Aorta (tissue), 5 donors: ENCODE measurements at regions not wholly inside any gene's neighbourhood (a gene's known extent, or its start where the extent isn't known, plus 50 kb on each side); places are given as distances from the start of the nearest gene placed in this dataset.

Source experiments
- ATAC-seq: fragments of 200-7000 bp; cut with Tn5 transposase; one replicate; pipeline ENCODE4 v1.9.1; 2022; ENCODE audit warnings: moderate library complexity; ENCODE audit not compliant: low FRiP score
- DNase-seq, 2 donors: peaks; one replicate each; pipeline ENCODE4 v3.0.0-alpha.2; 2020
- H3K27ac ChIP-seq, 2 donors: one replicate each; pipeline ENCODE4 v1.5.1; 2013; ENCODE audit warnings: low read length in 2 of 2, mild to moderate bottlenecking in 2 of 2, moderate library complexity in 2 of 2, control low read depth in 1 of 2, inconsistent platforms in 1 of 2, low read depth in 1 of 2
- H3K27me3 ChIP-seq, 2 donors: one replicate each; pipeline ENCODE4 v1.6.1; 2013; ENCODE audit warnings: control low read depth in 1 of 2, low read length in 1 of 2, mild to moderate bottlenecking in 1 of 2, moderate library complexity in 1 of 2; ENCODE audit not compliant: insufficient read depth in 2 of 2, control insufficient read depth in 1 of 2
- H3K36me3 ChIP-seq, 2 donors: one replicate each; pipeline ENCODE4 v1.6.1; 2013; ENCODE audit warnings: control low read depth in 1 of 2, low read length in 1 of 2, mild to moderate bottlenecking in 1 of 2; ENCODE audit not compliant: insufficient read depth in 2 of 2, control insufficient read depth in 1 of 2
- H3K4me1 ChIP-seq, 2 donors: one replicate each; pipeline ENCODE4 v1.6.1; 2013; ENCODE audit warnings: low read length in 2 of 2, control low read depth in 1 of 2, mild to moderate bottlenecking in 1 of 2, moderate library complexity in 1 of 2; ENCODE audit not compliant: insufficient read depth in 2 of 2, control insufficient read depth in 1 of 2
- H3K4me3 ChIP-seq, 2 donors: one replicate each; pipeline ENCODE4 v1.5.1; 2013; ENCODE audit warnings: low read length in 2 of 2, control low read depth in 1 of 2, mild to moderate bottlenecking in 1 of 2
- H3K9me3 ChIP-seq: one replicate; pipeline ENCODE4 v1.6.1; 2013; ENCODE audit warnings: mild to moderate bottlenecking, low read length; ENCODE audit not compliant: control insufficient read depth
- WGBS, 2 donors: extraction: QIAGEN DNeasy Blood & Tissue Kit; methylation state at CpG; one replicate each; pipeline ENCODE4 v1.1.7; 2013; 5-methylcytosine and 5-hydroxymethylcytosine counted together
- intact Hi-C, 2 donors: fragments of 100-400 bp; cut with DNase I; formaldehyde crosslinking; loops; one replicate each; pipeline versions ENCODE4 v1.14.2 to v1.15.0; 2022
- donor health status: healthy with polysubstance abuse.
- donor health status: Bipolar disorder and iron deficiency.
- donor health status: DM: no; HTN: no; CAD: no.
- donor health status: DM: no; HTN: no; CAD: no.
- donor health status: DM: yes; HTN: yes; CAD: no.

- WGBS, 2 donors, result 81 to 82% methylated on average over 3 of the region's 3 CpGs
- Histone ChIP-seq H3K4me1 (no peaks in the 10 kb centered on the region), H3K36me3 (no peaks in the 10 kb centered on the region), H3K4me3 (no peak overlapping the region), H3K9me3 (no peaks in the 10 kb centered on the region), H3K27me3 (no peaks in the 10 kb centered on the region), H3K27ac (no peak overlapping the region)
- intact Hi-C loops, result no loop called here
- no peak for ATAC-seq
- DNase-seq, result no peak
Observed at GRCh38 chr20:22452442-22453011, 131.8 kb downstream of the FOXA2 start.

GRCh38 chr20:22450537-22450936 lies 133.8 kb downstream of the FOXA2 start:
- H3K36me3 ChIP-seq, result no peaks in the 10 kb centered on the region
- no peak overlapping the region for H3K4me3 ChIP-seq
- no peaks in the 10 kb centered on the region for H3K27me3 ChIP-seq
- intact Hi-C loops, result no loop called here
- WGBS, 2 donors, result 83 to 85% methylated on average over 2 of the region's 2 CpGs
- H3K9me3 ChIP-seq, result no peaks in the 10 kb centered on the region
- ATAC-seq (no peak), DNase-seq (no peak)
- H3K4me1 ChIP-seq, result no peaks in the 10 kb centered on the region
- no peak overlapping the region for H3K27ac ChIP-seq

- Histone ChIP-seq H3K27me3 (no peaks in the 10 kb centered on the region), H3K36me3 (no peaks in the 10 kb centered on the region), H3K4me1 (no peaks in the 10 kb centered on the region), H3K9me3 (no peaks in the 10 kb centered on the region), H3K27ac (no peak overlapping the region), H3K4me3 (no peak overlapping the region)
- DNase-seq (no peak), ATAC-seq (peak; percentile 61)
- WGBS, 2 donors, result 35 to 39% methylated on average over 10 of the region's 10 CpGs
- intact Hi-C loops, result no loop called here
Observed at GRCh38 chr20:22449188-22449973, 135.0 kb downstream of the FOXA2 start.

- Histone ChIP-seq H3K9me3 (no peaks in the 10 kb centered on the region), H3K27ac (no peak overlapping the region), H3K27me3 (no peaks in the 10 kb centered on the region), H3K4me1 (no peaks in the 10 kb centered on the region), H3K4me3 (no peak overlapping the region), H3K36me3 (no peaks in the 10 kb centered on the region)
- no peak for DNase-seq
- 4% methylated on average over 1 of the region's 1 CpG for WGBS, 2 donors
- no peak for ATAC-seq
- intact Hi-C loops, result no loop called here
Observed at GRCh38 chr20:22447447-22447778, 137.0 kb downstream of the FOXA2 start.

GRCh38 chr20:22446613-22447446 lies 137.5 kb downstream of the FOXA2 start:
- Histone ChIP-seq H3K36me3 (no peaks in the 10 kb centered on the region), H3K4me1 (no peaks in the 10 kb centered on the region), H3K27ac (no peak overlapping the region), H3K4me3 (no peak overlapping the region), H3K9me3 (no peaks in the 10 kb centered on the region), H3K27me3 (no peaks in the 10 kb centered on the region)
- no peak for DNase-seq
- ATAC-seq, result peak; percentile 53
- intact Hi-C loops, result no loop called here
- 21 to 35% methylated on average over 5 of the region's 5 CpGs for WGBS, 2 donors

GRCh38 chr20:22442318-22442717 lies 142.1 kb downstream of the FOXA2 start:
- Histone ChIP-seq H3K36me3 (no peaks in the 10 kb centered on the region), H3K27ac (no peak overlapping the region), H3K4me1 (no peaks in the 10 kb centered on the region), H3K4me3 (no peak overlapping the region), H3K27me3 (no peaks in the 10 kb centered on the region), H3K9me3 (no peaks in the 10 kb centered on the region)
- ATAC-seq, result no peak
- WGBS, 2 donors, result 94 to 96% methylated on average over 7 of the region's 7 CpGs
- intact Hi-C loops, result no loop called here
- DNase-seq, result no peak

- no peaks in the 10 kb centered on the region for H3K36me3 ChIP-seq
- intact Hi-C loops, result no loop called here
- no peak overlapping the region for H3K27ac ChIP-seq
- H3K4me1 ChIP-seq, result no peaks in the 10 kb centered on the region
- ATAC-seq (no peak), DNase-seq (no peak)
- H3K27me3 ChIP-seq, result no peaks in the 10 kb centered on the region
- H3K9me3 ChIP-seq, result peaks cover 4% of the 10 kb centered on the region
- WGBS, 2 donors, result 89 to 90% methylated on average over 4 of the region's 4 CpGs
- H3K4me3 ChIP-seq, result no peak overlapping the region
Observed at GRCh38 chr20:22438926-22439325, 145.4 kb downstream of the FOXA2 start.

GRCh38 chr20:22438346-22438745 lies 146.0 kb downstream of the FOXA2 start:
- WGBS, 2 donors, result 70 to 75% methylated on average over 6 of the region's 6 CpGs
- Histone ChIP-seq H3K27me3 (no peaks in the 10 kb centered on the region), H3K27ac (no peak overlapping the region), H3K36me3 (no peaks in the 10 kb centered on the region), H3K4me3 (no peak overlapping the region), H3K9me3 (peaks cover 4% of the 10 kb centered on the region), H3K4me1 (no peaks in the 10 kb centered on the region)
- ATAC-seq (no peak), DNase-seq (no peak)
- intact Hi-C loops, result no loop called here
